Gastrocnemius medialis (tissue), 4 donors: ENCODE measurements at regions not wholly inside any gene's neighbourhood (a gene's known extent, or its start where the extent isn't known, plus 50 kb on each side); places are given as distances from the start of the nearest gene placed in this dataset.

Source experiments
- ATAC-seq, 2 donors: fragments of 150-250 bp; one replicate each; pipeline ENCODE4 v1.9.1; 2016
- DNase-seq, 2 donors: peaks; one replicate each; pipeline ENCODE4 v3.0.0-alpha.2; 2019
- H3K27ac ChIP-seq, 4 donors: fragments of 200-600 bp; sonication (generic); 1 replicate in 1 of 4; 2 replicates in 3 of 4; pipeline ENCODE4 v1.5.1; 2016 to 2018; ENCODE audit warnings: mild to moderate bottlenecking in 2 of 4, moderate library complexity in 1 of 4
- H3K27me3 ChIP-seq, 3 donors: fragments of 200-600 bp; sonication (generic) in 2 of 3; 1 replicate in 1 of 3; 2 replicates in 2 of 3; pipeline versions ENCODE4 v1.5.1 to v1.6.0; 2016 to 2019; ENCODE audit warnings: mild to moderate bottlenecking in 1 of 3, moderate library complexity in 1 of 3
- H3K36me3 ChIP-seq, 2 donors: fragments of 200-600 bp; sonication (generic) in 1 of 2; one replicate each; pipeline ENCODE4 v1.5.1; 2017 to 2018
- H3K4me1 ChIP-seq, 2 donors: fragments of 200-600 bp; sonication (generic) in 1 of 2; one replicate each; pipeline ENCODE4 v1.5.1; 2016 to 2017; ENCODE audit warnings: mild to moderate bottlenecking in 2 of 2
- H3K4me3 ChIP-seq, 4 donors: fragments of 200-600 bp; sonication (generic) in 3 of 4; 1 replicate in 1 of 4; 2 replicates in 3 of 4; pipeline ENCODE4 v1.5.1; 2016 to 2019; ENCODE audit warnings: mild to moderate bottlenecking in 2 of 4
- H3K9me3 ChIP-seq, 3 donors: fragments of 200-600 bp; sonication (generic) in 2 of 3; 1 replicate in 1 of 3; 2 replicates in 2 of 3; pipeline ENCODE4 v1.5.1; 2016 to 2019
- POLR2A ChIP-seq, 2 donors: fragments of 450-650 bp; IDR thresholded peaks; one replicate each; pipeline ENCODE4 v1.6.1; 2017; ENCODE audit warnings: antibody characterized with exemption in 2 of 2, mild to moderate bottlenecking in 2 of 2, moderate library complexity in 2 of 2
- in situ Hi-C, 4 donors: fragments of 200-750 bp; cut with MboI; loops; one replicate each; pipeline versions ENCODE4 v1.15.0 to v1.8.0; 2017; ENCODE audit warnings: low sequenced_read_pairs in 4 of 4
- intact Hi-C: fragments of 100-400 bp; cut with DNase I; formaldehyde crosslinking; loops from one replicate; pipeline ENCODE4 v1.15.1; 2023; ENCODE audit warnings: low total_unique reads
- TF ChIP-seq, protein P1 (sequence below), 5 experiments: fragments of 450-650 bp in 3 of 5; fragments of 200-600 bp in 2 of 5; sonication (generic) in 2 of 5; IDR thresholded peaks in 4 of 5; conservative IDR thresholded peaks in 1 of 5; 1 replicate in 4 of 5; 2 replicates in 1 of 5; pipeline ENCODE4 v1.5.1; 2016 to 2019; ENCODE audit warnings: antibody characterized with exemption in 5 of 5, mild to moderate bottlenecking in 3 of 5, moderate library complexity in 3 of 5

- no peaks in the 10 kb centered on the region for H3K36me3 ChIP-seq
- intact Hi-C loops (no loop called here), in situ Hi-C loops (no loop called here)
- ATAC-seq (no peak), DNase-seq (no peak)
- no peaks in the 10 kb centered on the region for H3K4me1 ChIP-seq
- H3K27ac ChIP-seq, result no peak overlapping the region
- TF ChIP-seq, protein P1, sequence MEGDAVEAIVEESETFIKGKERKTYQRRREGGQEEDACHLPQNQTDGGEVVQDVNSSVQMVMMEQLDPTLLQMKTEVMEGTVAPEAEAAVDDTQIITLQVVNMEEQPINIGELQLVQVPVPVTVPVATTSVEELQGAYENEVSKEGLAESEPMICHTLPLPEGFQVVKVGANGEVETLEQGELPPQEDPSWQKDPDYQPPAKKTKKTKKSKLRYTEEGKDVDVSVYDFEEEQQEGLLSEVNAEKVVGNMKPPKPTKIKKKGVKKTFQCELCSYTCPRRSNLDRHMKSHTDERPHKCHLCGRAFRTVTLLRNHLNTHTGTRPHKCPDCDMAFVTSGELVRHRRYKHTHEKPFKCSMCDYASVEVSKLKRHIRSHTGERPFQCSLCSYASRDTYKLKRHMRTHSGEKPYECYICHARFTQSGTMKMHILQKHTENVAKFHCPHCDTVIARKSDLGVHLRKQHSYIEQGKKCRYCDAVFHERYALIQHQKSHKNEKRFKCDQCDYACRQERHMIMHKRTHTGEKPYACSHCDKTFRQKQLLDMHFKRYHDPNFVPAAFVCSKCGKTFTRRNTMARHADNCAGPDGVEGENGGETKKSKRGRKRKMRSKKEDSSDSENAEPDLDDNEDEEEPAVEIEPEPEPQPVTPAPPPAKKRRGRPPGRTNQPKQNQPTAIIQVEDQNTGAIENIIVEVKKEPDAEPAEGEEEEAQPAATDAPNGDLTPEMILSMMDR (IDR thresholded peaks at IDR 0.05 in 4 of 5, conservative IDR thresholded peaks at IDR 0.05 in 1 of 5), result no peak
- TF ChIP-seq POLR2A (IDR thresholded peaks at IDR 0.05), result no peak
- H3K4me3 ChIP-seq, result no peak overlapping the region
- no peaks in the 10 kb centered on the region for H3K27me3 ChIP-seq
- H3K9me3 ChIP-seq, result no peaks in the 10 kb centered on the region
These were observed 390.4 kb upstream of the PLXNA2 start for GRCh38 chr1:208634346-208635140.

DNA sequence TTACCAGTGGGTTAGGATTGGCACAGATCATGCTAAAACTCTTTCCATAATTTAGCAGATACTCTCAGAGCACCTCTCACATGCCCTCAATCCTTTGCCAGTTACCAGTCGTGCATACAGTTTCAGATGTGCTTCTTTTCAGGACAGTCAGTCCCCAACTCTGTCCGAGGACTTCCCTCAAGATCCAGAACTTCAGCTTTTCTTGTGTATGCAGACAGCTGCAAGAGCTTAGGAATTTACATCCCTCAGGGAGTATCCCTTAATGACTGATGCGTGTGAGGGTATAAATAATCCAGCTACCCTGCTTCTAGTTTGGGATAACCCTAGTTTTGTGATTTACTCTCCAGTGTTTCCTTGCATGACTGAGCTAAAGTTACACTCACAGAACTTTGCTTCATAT lies 393.0 kb upstream of the PLXNA2 start:
- ATAC-seq, result no peak
- Histone ChIP-seq H3K4me3 (no peak overlapping the region), H3K27me3 (no peaks in the 10 kb centered on the region), H3K9me3 (no peaks in the 10 kb centered on the region), H3K36me3 (no peaks in the 10 kb centered on the region), H3K27ac (no peak overlapping the region), H3K4me1 (no peaks in the 10 kb centered on the region)
- TF ChIP-seq, protein P1 (IDR thresholded peaks at IDR 0.05 in 4 of 5, conservative IDR thresholded peaks at IDR 0.05 in 1 of 5), result no peak
- no peak for TF ChIP-seq POLR2A (IDR thresholded peaks at IDR 0.05)
- DNase-seq, result no peak
- intact Hi-C loops, result no loop called here
- in situ Hi-C loops, result no loop called here

GRCh38 chr1:208639382-208639781 lies 395.2 kb upstream of the PLXNA2 start:
- TF ChIP-seq POLR2A (IDR thresholded peaks at IDR 0.05), result no peak
- TF ChIP-seq, protein P1 (IDR thresholded peaks at IDR 0.05 in 4 of 5, conservative IDR thresholded peaks at IDR 0.05 in 1 of 5), result no peak
- no peaks in the 10 kb centered on the region for H3K36me3 ChIP-seq
- no peak for ATAC-seq
- intact Hi-C loops (no loop called here), in situ Hi-C loops (no loop called here)
- no peak for DNase-seq
- H3K27ac ChIP-seq, result no peak overlapping the region
- H3K9me3 ChIP-seq, result no peaks in the 10 kb centered on the region
- H3K4me1 ChIP-seq, result no peaks in the 10 kb centered on the region
- no peaks in the 10 kb centered on the region for H3K27me3 ChIP-seq
- no peak overlapping the region for H3K4me3 ChIP-seq

DNA sequence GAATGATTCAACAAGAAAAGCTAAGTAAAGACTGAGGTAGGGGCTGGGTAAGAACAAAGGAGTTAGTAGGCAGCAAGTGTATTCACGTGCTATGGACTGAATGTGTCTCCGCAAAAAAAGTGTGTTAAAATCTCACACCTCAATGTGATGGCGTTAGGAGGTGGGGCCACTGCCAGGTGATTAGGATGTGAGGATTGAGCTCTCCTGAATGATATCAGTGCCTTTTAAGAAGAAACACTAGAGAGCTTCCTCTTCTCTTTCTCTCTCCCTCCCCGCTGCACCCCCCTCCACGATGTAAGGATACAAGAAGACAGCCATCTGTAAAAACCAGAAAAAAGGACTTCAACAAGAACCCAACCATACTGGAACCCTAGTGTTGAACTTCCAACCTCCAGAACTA lies 396.1 kb upstream of the PLXNA2 start:
- ATAC-seq, result no peak
- H3K4me3 ChIP-seq, result no peak overlapping the region
- H3K9me3 ChIP-seq, result no peaks in the 10 kb centered on the region
- intact Hi-C loops, result no loop called here
- no peak for TF ChIP-seq POLR2A (IDR thresholded peaks at IDR 0.05)
- TF ChIP-seq, protein P1 (IDR thresholded peaks at IDR 0.05 in 4 of 5, conservative IDR thresholded peaks at IDR 0.05 in 1 of 5), result no peak
- no peaks in the 10 kb centered on the region for H3K4me1 ChIP-seq
- in situ Hi-C loops, result no loop called here
- H3K27me3 ChIP-seq, result no peaks in the 10 kb centered on the region
- H3K27ac ChIP-seq, result no peak overlapping the region
- no peaks in the 10 kb centered on the region for H3K36me3 ChIP-seq
- DNase-seq, result no peak
